Esophagus muscularis mucosa (tissue), 3 donors: ENCODE measurements at regions not wholly inside any gene's neighbourhood (a gene's known extent, or its start where the extent isn't known, plus 50 kb on each side); places are given as distances from the start of the nearest gene placed in this dataset.

Source experiments
- CTCF ChIP-seq, 3 experiments: fragments of 200-600 bp in 2 of 3; fragments of 450-650 bp in 1 of 3; sonication (generic) in 2 of 3; IDR thresholded peaks; one replicate each; pipeline ENCODE4 v1.5.1; 2017 to 2019; ENCODE audit warnings: antibody characterized with exemption in 3 of 3, mild to moderate bottlenecking in 2 of 3, moderate library complexity in 1 of 3
- POLR2A ChIP-seq: fragments of 450-650 bp; IDR thresholded peaks from one replicate; pipeline ENCODE4 v1.6.1; 2017; ENCODE audit warnings: antibody characterized with exemption, moderate library complexity, mild to moderate bottlenecking, low read depth
- POLR2AphosphoS5 ChIP-seq, 2 donors: sonication (generic); formaldehyde crosslinking; IDR thresholded peaks; one replicate each; pipeline ENCODE4 v1.6.1; 2017; ENCODE audit warnings: antibody characterized with exemption in 2 of 2

DNA sequence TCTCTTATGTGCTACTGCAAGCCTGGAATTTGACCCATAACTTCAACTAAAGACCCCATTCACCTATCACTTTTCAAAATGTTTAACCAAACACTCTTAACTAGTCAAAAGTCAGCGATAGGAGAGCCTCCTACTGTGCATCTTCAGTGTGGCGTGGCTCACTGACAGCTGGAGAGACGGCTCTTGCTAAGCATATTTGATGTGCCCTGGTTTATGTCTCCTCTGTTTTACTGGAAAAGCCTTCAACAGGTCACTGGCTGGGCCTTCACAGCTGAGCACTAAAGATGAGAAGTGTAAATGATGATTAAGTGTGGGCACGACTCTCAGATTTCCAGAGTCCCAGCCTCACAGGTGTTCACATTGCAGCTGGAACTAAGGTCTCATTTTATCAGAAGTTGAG, 472.1 kb downstream of the SEMA3D start:
- no peak for TF ChIP-seq CTCF (IDR thresholded peaks at IDR 0.05)
- no peak for TF ChIP-seq POLR2A
- TF ChIP-seq POLR2AphosphoS5 (IDR thresholded peaks at IDR 0.05) = no peak
